ENCODE measurements at regions not wholly inside any gene's neighbourhood (a gene's known extent, or its start where the extent isn't known, plus 50 kb on each side); places are given as distances from the start of the nearest gene placed in this dataset.

GRCh38 chr6:56359201-56359899 lies 112.0 kb upstream of the COL21A1 start (continued):
- TF ChIP-seq DZIP1 (CRISPR knock-in tag; IDR thresholded peaks at IDR 0.05): no peak
- no peak for TF ChIP-seq ZNF430 (CRISPR knock-in tag; IDR thresholded peaks at IDR 0.05)
- no peak for TF ChIP-seq KLF11 (CRISPR knock-in tag; IDR thresholded peaks at IDR 0.05)
- no peak for TF ChIP-seq GLI4 (CRISPR knock-in tag; IDR thresholded peaks at IDR 0.05; ENCODE audit: borderline replicate concordance)
- no peak for TF ChIP-seq ZNF747 (CRISPR knock-in tag; IDR thresholded peaks at IDR 0.05; ENCODE audit: borderline replicate concordance)
- 0 out of 2 replicates have a peak, but pooled peaks have one; percentile 50 for TF ChIP-seq DNMT3B (CRISPR knock-in tag; conservative IDR thresholded peaks at IDR 0.05)
- no peak for TF ChIP-seq PPARG (CRISPR knock-in tag; conservative IDR thresholded peaks at IDR 0.05)
- no peak for TF ChIP-seq E2F5 (CRISPR knock-in tag; conservative IDR thresholded peaks at IDR 0.05)
- 0 out of 2 replicates have a peak, but pooled peaks have one; percentile 63 for TF ChIP-seq IRF2 (CRISPR knock-in tag; IDR thresholded peaks at IDR 0.05)
- TF ChIP-seq TBP (CRISPR knock-in tag; IDR thresholded peaks at IDR 0.05): no peak
- TF ChIP-seq FOXJ3 (CRISPR knock-in tag; IDR thresholded peaks at IDR 0.05; ENCODE audit: borderline replicate concordance): peak; percentile 30; the same call in 1 of the 2 replicates
- TF ChIP-seq, protein P1, sequence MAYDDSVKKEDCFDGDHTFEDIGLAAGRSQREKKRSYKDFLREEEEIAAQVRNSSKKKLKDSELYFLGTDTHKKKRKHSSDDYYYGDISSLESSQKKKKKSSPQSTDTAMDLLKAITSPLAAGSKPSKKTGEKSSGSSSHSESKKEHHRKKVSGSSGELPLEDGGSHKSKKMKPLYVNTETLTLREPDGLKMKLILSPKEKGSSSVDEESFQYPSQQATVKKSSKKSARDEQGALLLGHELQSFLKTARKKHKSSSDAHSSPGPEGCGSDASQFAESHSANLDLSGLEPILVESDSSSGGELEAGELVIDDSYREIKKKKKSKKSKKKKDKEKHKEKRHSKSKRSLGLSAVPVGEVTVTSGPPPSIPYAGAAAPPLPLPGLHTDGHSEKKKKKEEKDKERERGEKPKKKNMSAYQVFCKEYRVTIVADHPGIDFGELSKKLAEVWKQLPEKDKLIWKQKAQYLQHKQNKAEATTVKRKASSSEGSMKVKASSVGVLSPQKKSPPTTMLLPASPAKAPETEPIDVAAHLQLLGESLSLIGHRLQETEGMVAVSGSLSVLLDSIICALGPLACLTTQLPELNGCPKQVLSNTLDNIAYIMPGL (CRISPR knock-in tag; IDR thresholded peaks at IDR 0.05; ENCODE audit: borderline replicate concordance in 1 of 2, low read depth in 1 of 2): peak in 1 of 2 experiments; percentile 64; a peak in 1 of 4 replicates
- TF ChIP-seq ZFP36L2 (CRISPR knock-in tag; IDR thresholded peaks at IDR 0.05): no peak
- TF ChIP-seq ZNF143 (CRISPR knock-in tag; IDR thresholded peaks at IDR 0.05): no peak
- TF ChIP-seq HOXA3 (CRISPR knock-in tag; IDR thresholded peaks at IDR 0.05): no peak
- no peak for TF ChIP-seq ZSCAN30 (CRISPR knock-in tag; IDR thresholded peaks at IDR 0.05)
- 0 out of 2 replicates have a peak, but pooled peaks have one; percentile 27 for TF ChIP-seq ZSCAN31 (CRISPR knock-in tag; IDR thresholded peaks at IDR 0.05; ENCODE audit: low read depth)
- TF ChIP-seq ZNF503 (CRISPR knock-in tag; IDR thresholded peaks at IDR 0.05): no peak
- TF ChIP-seq MEF2D (CRISPR knock-in tag; IDR thresholded peaks at IDR 0.05): peak; percentile 31; the same call in 1 of the 2 replicates
- TF ChIP-seq ARID3A (IDR thresholded peaks at IDR 0.05; ENCODE audit: low read depth, low read length): no peak

Measured in HepG2 (cell line).